ENCODE measurements at regions not wholly inside any gene's neighbourhood (a gene's known extent, or its start where the extent isn't known, plus 50 kb on each side); places are given as distances from the start of the nearest gene placed in this dataset.

- TF ChIP-seq RAD21 (conservative IDR thresholded peaks at IDR 0.05) (no peak), EP300 (conservative IDR thresholded peaks at IDR 0.05; ENCODE audit: poor library complexity, severe bottlenecking) (no peak)
- TF ChIP-seq, protein P1, sequence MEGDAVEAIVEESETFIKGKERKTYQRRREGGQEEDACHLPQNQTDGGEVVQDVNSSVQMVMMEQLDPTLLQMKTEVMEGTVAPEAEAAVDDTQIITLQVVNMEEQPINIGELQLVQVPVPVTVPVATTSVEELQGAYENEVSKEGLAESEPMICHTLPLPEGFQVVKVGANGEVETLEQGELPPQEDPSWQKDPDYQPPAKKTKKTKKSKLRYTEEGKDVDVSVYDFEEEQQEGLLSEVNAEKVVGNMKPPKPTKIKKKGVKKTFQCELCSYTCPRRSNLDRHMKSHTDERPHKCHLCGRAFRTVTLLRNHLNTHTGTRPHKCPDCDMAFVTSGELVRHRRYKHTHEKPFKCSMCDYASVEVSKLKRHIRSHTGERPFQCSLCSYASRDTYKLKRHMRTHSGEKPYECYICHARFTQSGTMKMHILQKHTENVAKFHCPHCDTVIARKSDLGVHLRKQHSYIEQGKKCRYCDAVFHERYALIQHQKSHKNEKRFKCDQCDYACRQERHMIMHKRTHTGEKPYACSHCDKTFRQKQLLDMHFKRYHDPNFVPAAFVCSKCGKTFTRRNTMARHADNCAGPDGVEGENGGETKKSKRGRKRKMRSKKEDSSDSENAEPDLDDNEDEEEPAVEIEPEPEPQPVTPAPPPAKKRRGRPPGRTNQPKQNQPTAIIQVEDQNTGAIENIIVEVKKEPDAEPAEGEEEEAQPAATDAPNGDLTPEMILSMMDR (IDR thresholded peaks at IDR 0.05; ENCODE audit: poor library complexity, severe bottlenecking) = no peak
These were observed 61.8 kb upstream of the ARAP3 start for GRCh38 chr5:141743866-141744272.

Data from neural cell (in vitro differentiated cells).